HCT116 (cell line): ENCODE measurements at regions not wholly inside any gene's neighbourhood (a gene's known extent, or its start where the extent isn't known, plus 50 kb on each side); places are given as distances from the start of the nearest gene placed in this dataset.

Experiments
- ATAC-seq: fragments of 200-7000 bp; cut with Tn5 transposase; 2 replicates; pipeline ENCODE4 v1.9.1; 2020; ENCODE audit warnings: mild to moderate bottlenecking, moderate library complexity
- BruUV-seq: library from RNA; stranded (reverse); fragments of 400-500 nt; replicated peaks from 2 replicates; lab custom pipeline; 2021; lab: Mats Ljungman, UMichigan
- CTCF ChIA-PET: fragments of 300-600 bp; sonication (Branson Sonifier 250); formaldehyde crosslinking; loops from one replicate; lab custom pipeline; 2021; ENCODE audit warnings: antibody characterized with exemption; lab: Charles Lee
- POLR2A ChIA-PET: fragments of 300-600, 350-600 bp; sonication (Branson Sonifier 250); formaldehyde crosslinking; loops from one replicate; lab custom pipeline; 2021; ENCODE audit warnings: antibody characterized with exemption; lab: Charles Lee
- RAD21 ChIA-PET, 2 experiments: fragments of 300-600 bp; sonication (Branson Sonifier 250); formaldehyde crosslinking; loops; one replicate each; lab custom pipeline; 2023; ENCODE audit warnings: low total read pairs in 2 of 2; ENCODE audit not compliant: uncharacterized antibody in 2 of 2, unreplicated experiment in 2 of 2, low non-redundant PET in 1 of 2; lab: Charles Lee
- DNase-seq: peaks from one replicate; pipeline ENCODE4 v3.0.0-alpha.2; 2010; ENCODE audit warnings: low read depth, low spot score
- H2AFZ ChIP-seq: fragments of 200-600 bp; shearing (Covaris generic), sonication (generic); 2 replicates; pipeline ENCODE4 v1.6.1; 2017; ENCODE audit warnings: low read depth, mixed run types, mixed read lengths, antibody characterized with exemption, low read length; ENCODE audit not compliant: poor library complexity, severe bottlenecking
- H3K27ac ChIP-seq: 2 replicates; pipeline ENCODE4 v1.5.1; 2012; ENCODE audit warnings: low read depth, low read length
- H3K27me3 ChIP-seq: fragments of 200-600 bp; sonication (generic); 2 replicates; pipeline ENCODE4 v1.6.1; 2016; ENCODE audit warnings: mixed run types, low read length, mixed read lengths; ENCODE audit not compliant: insufficient read depth
- H3K36me3 ChIP-seq, 2 experiments: fragments of 200-500 bp in 1 of 2; fragments of 200-600 bp in 1 of 2; sonication (Bioruptor generic) in 1 of 2; sonication (generic) in 1 of 2; 2 replicates each; pipeline versions ENCODE4 v1.5.1 to v1.6.1; 2014 to 2016; ENCODE audit warnings: low read length in 2 of 2, inconsistent platforms in 1 of 2, mixed read lengths in 1 of 2, mixed run types in 1 of 2; ENCODE audit not compliant: insufficient read depth in 2 of 2, control insufficient read depth in 1 of 2
- H3K4me1 ChIP-seq, 2 experiments: fragments of 200-600 bp in 1 of 2; sonication (generic) in 1 of 2; 2 replicates each; pipeline versions ENCODE4 v1.5.1 to v1.6.1; 2012 to 2017; ENCODE audit warnings: low read length in 2 of 2, inconsistent platforms in 1 of 2, mild to moderate bottlenecking in 1 of 2, mixed read lengths in 1 of 2, mixed run types in 1 of 2, moderate library complexity in 1 of 2; ENCODE audit not compliant: insufficient read depth in 2 of 2, control insufficient read depth in 1 of 2
- H3K4me2 ChIP-seq: fragments of 200-600 bp; sonication (generic); 2 replicates; pipeline ENCODE4 v1.6.1; 2017; ENCODE audit warnings: mixed run types, low read length, mixed read lengths
- H3K4me3 ChIP-seq, 2 experiments: fragments of 200-600 bp in 1 of 2; sonication (generic) in 1 of 2; replicated peaks in 1 of 2; 2 replicates each; pipeline ENCODE4 v1.5.1; 2011 to 2016; ENCODE audit warnings: low read length in 2 of 2, control low read depth in 1 of 2, low read depth in 1 of 2, mild to moderate bottlenecking in 1 of 2, mixed read lengths in 1 of 2, mixed run types in 1 of 2
- H3K79me2 ChIP-seq: fragments of 200-600 bp; sonication (generic); 2 replicates; pipeline ENCODE4 v1.6.1; 2017; ENCODE audit warnings: mild to moderate bottlenecking, mixed run types, low read length, moderate library complexity, mixed read lengths; ENCODE audit not compliant: insufficient read depth
- H3K9ac ChIP-seq: fragments of 200-600 bp; sonication (generic); 2 replicates; pipeline ENCODE4 v1.6.1; 2016; ENCODE audit warnings: low read length, mixed read lengths
- H3K9me2 ChIP-seq: fragments of 200-600 bp; sonication (generic), shearing (Covaris generic); 2 replicates; pipeline ENCODE4 v1.6.1; 2017; ENCODE audit warnings: mixed run types, mild to moderate bottlenecking, moderate library complexity; ENCODE audit not compliant: insufficient read depth
- H3K9me3 ChIP-seq, 2 experiments: fragments of 200-500 bp in 1 of 2; fragments of 200-600 bp in 1 of 2; sonication (Bioruptor generic) in 1 of 2; sonication (generic) in 1 of 2; 2 replicates each; pipeline ENCODE4 v1.6.1; 2014 to 2017; ENCODE audit warnings: low read length in 2 of 2, mixed read lengths in 2 of 2, inconsistent platforms in 1 of 2, low read depth in 1 of 2, mild to moderate bottlenecking in 1 of 2, mixed run types in 1 of 2, moderate library complexity in 1 of 2; ENCODE audit not compliant: control insufficient read depth in 1 of 2, insufficient read depth in 1 of 2
- H4K20me1 ChIP-seq: fragments of 200-600 bp; sonication (generic), shearing (Covaris generic); 2 replicates; pipeline ENCODE4 v1.6.1; 2017; ENCODE audit warnings: mixed run types, mild to moderate bottlenecking, moderate library complexity; ENCODE audit not compliant: insufficient read depth
- CEBPB ChIP-seq: IDR thresholded peaks from 2 replicates; pipeline ENCODE4 v1.6.1; 2012; ENCODE audit warnings: low read depth
- EGR1 ChIP-seq: IDR thresholded peaks from 2 replicates; pipeline ENCODE4 v1.6.1; 2012; ENCODE audit warnings: low read depth
- ELF1 ChIP-seq: IDR thresholded peaks from 2 replicates; pipeline ENCODE4 v1.6.1; 2012; ENCODE audit warnings: low read depth, borderline replicate concordance
- EZH2 ChIP-seq: fragments of 200-600 bp; sonication (generic); IDR thresholded peaks from 2 replicates; pipeline ENCODE4 v1.6.1; 2017; ENCODE audit warnings: antibody characterized with exemption, mixed run types
- EZH2phosphoT487 ChIP-seq: fragments of 200-600 bp; IDR thresholded peaks from 2 replicates; pipeline ENCODE4 v1.6.1; 2018; ENCODE audit warnings: antibody characterized with exemption, borderline replicate concordance
- FOSL1 ChIP-seq: IDR thresholded peaks from 2 replicates; pipeline ENCODE4 v1.6.1; 2012; ENCODE audit warnings: low read depth
- JUND ChIP-seq: IDR thresholded peaks from 2 replicates; pipeline ENCODE4 v1.6.1; 2012
- POLR2A ChIP-seq: IDR thresholded peaks from 2 replicates; pipeline ENCODE4 v1.7.0; 2011; ENCODE audit warnings: borderline replicate concordance; ENCODE audit not compliant: insufficient read depth, insufficient read length; ENCODE audit errors: extremely low read depth
- POLR2AphosphoS5 ChIP-seq: IDR thresholded peaks from 2 replicates; pipeline ENCODE4 v1.6.1; 2011; ENCODE audit warnings: mild to moderate bottlenecking, low read depth, low read length, moderate library complexity
- RAD21 ChIP-seq: IDR thresholded peaks from 2 replicates; pipeline ENCODE4 v1.6.1; 2012; ENCODE audit warnings: low read depth, mild to moderate bottlenecking
- SIN3A ChIP-seq: IDR thresholded peaks from 2 replicates; pipeline ENCODE4 v1.6.1; 2012; ENCODE audit warnings: low read depth
- SP1 ChIP-seq: IDR thresholded peaks from 2 replicates; pipeline ENCODE4 v1.6.1; 2012; ENCODE audit warnings: low read depth
- TCF7L2 ChIP-seq: IDR thresholded peaks from 2 replicates; pipeline ENCODE4 v1.7.0; 2011; ENCODE audit warnings: borderline replicate concordance, inconsistent platforms; ENCODE audit not compliant: insufficient read depth, insufficient read length; ENCODE audit errors: extremely low read depth
- YY1 ChIP-seq: IDR thresholded peaks from 2 replicates; pipeline ENCODE4 v1.6.1; 2011; ENCODE audit warnings: low read length, low read depth, moderate library complexity, mild to moderate bottlenecking; ENCODE audit not compliant: insufficient replicate concordance; ENCODE audit errors: extremely low read depth
- ZFX ChIP-seq: fragments of 450-650 bp; IDR thresholded peaks from 2 replicates; pipeline ENCODE4 v1.6.1; 2017
- ZNF274 ChIP-seq: fragments of 200-500 bp; sonication (Bioruptor generic); IDR thresholded peaks from 2 replicates; pipeline ENCODE4 v1.6.1; 2014; ENCODE audit warnings: mild to moderate bottlenecking, low read depth, low read length, inconsistent platforms
- intact Hi-C: fragments of 100-400 bp; cut with micrococcal nuclease; formaldehyde crosslinking; loops from 2 replicates; pipeline ENCODE4 v1.10.0; 2022
- TF ChIP-seq, protein P1 (sequence below): IDR thresholded peaks from 2 replicates; pipeline ENCODE4 v1.6.1; 2011; ENCODE audit warnings: mild to moderate bottlenecking, low read length, moderate library complexity; ENCODE audit not compliant: insufficient replicate concordance; ENCODE audit errors: extremely low read depth
- TF ChIP-seq, protein P2 (sequence below): IDR thresholded peaks from 2 replicates; pipeline ENCODE4 v1.6.1; 2012
- TF ChIP-seq, protein P3 (sequence below), 3 experiments: fragments of 200-600 bp in 1 of 3; sonication (generic) in 1 of 3; IDR thresholded peaks in 2 of 3; conservative IDR thresholded peaks in 1 of 3; 2 replicates each; pipeline ENCODE4 v1.5.1; 2012 to 2017; ENCODE audit warnings: low read depth in 2 of 3, low read length in 2 of 3, antibody characterized with exemption in 1 of 3, borderline replicate concordance in 1 of 3, control low read depth in 1 of 3, mild to moderate bottlenecking in 1 of 3, mixed read lengths in 1 of 3, mixed run types in 1 of 3, moderate library complexity in 1 of 3; ENCODE audit not compliant: insufficient read depth in 1 of 3
- TF ChIP-seq, protein P4 (sequence below): IDR thresholded peaks from 2 replicates; pipeline ENCODE4 v1.6.1; 2012; ENCODE audit warnings: low read depth

DNA sequence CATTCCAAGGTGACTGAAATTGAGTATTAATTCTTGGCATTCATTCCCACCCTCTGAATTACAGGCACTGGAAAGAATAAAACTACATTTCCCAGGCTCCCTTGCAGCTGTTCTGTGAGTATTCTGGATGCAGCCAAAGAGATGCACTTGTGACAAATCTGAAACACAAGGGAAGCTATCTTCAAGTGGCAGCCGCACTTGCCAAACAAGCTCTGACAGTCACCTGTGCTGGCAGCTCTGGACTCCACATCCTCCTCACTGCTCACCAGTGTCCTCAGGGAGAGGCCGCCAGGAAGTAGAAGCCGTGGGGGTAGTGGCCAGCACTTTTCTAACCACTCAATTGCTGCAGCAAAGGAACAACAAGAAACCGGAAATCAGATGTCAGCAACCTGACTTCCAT, 275.0 kb downstream of the NR2F1-AS1 start:
- Histone ChIP-seq H3K9me3 (no peaks in the 10 kb centered on the region), H3K27me3 (no peaks in the 10 kb centered on the region), H3K79me2 (no peaks in the 10 kb centered on the region), H3K4me1 (peaks cover 0 to 9% of the 10 kb centered on the region in 2 experiments; a peak in 1 of 4 replicates), H3K27ac (no peak overlapping the region), H2AFZ (no peak overlapping the region), H3K9ac (no peak overlapping the region), H3K4me2 (no peak overlapping the region), H3K4me3 (no peak overlapping the region), H3K9me2 (no peaks in the 10 kb centered on the region), H3K36me3 (no peaks in the 10 kb centered on the region), H4K20me1 (no peaks in the 10 kb centered on the region)
- no TSS peak for BruUV-seq
- DNase-seq (no peak), ATAC-seq (no peak)
- ChIA-PET POLR2A (no interaction called here), RAD21 (no interaction called here), CTCF (no interaction called here)
- no peak for TF ChIP-seq ZNF274
- TF ChIP-seq TCF7L2, result no peak
- TF ChIP-seq JUND, result no peak
- TF ChIP-seq POLR2AphosphoS5, result no peak
- TF ChIP-seq, protein P1, sequence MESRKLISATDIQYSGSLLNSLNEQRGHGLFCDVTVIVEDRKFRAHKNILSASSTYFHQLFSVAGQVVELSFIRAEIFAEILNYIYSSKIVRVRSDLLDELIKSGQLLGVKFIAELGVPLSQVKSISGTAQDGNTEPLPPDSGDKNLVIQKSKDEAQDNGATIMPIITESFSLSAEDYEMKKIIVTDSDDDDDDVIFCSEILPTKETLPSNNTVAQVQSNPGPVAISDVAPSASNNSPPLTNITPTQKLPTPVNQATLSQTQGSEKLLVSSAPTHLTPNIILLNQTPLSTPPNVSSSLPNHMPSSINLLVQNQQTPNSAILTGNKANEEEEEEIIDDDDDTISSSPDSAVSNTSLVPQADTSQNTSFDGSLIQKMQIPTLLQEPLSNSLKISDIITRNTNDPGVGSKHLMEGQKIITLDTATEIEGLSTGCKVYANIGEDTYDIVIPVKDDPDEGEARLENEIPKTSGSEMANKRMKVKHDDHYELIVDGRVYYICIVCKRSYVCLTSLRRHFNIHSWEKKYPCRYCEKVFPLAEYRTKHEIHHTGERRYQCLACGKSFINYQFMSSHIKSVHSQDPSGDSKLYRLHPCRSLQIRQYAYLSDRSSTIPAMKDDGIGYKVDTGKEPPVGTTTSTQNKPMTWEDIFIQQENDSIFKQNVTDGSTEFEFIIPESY, result no peak
- TF ChIP-seq CEBPB, result no peak
- TF ChIP-seq, protein P2, sequence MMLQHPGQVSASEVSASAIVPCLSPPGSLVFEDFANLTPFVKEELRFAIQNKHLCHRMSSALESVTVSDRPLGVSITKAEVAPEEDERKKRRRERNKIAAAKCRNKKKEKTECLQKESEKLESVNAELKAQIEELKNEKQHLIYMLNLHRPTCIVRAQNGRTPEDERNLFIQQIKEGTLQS, result no peak
- TF ChIP-seq EGR1, result no peak
- TF ChIP-seq EZH2, result no peak
- no peak for TF ChIP-seq YY1
- no peak for TF ChIP-seq POLR2A
- no peak for TF ChIP-seq ZFX
- no peak for TF ChIP-seq EZH2phosphoT487
- TF ChIP-seq, protein P3, sequence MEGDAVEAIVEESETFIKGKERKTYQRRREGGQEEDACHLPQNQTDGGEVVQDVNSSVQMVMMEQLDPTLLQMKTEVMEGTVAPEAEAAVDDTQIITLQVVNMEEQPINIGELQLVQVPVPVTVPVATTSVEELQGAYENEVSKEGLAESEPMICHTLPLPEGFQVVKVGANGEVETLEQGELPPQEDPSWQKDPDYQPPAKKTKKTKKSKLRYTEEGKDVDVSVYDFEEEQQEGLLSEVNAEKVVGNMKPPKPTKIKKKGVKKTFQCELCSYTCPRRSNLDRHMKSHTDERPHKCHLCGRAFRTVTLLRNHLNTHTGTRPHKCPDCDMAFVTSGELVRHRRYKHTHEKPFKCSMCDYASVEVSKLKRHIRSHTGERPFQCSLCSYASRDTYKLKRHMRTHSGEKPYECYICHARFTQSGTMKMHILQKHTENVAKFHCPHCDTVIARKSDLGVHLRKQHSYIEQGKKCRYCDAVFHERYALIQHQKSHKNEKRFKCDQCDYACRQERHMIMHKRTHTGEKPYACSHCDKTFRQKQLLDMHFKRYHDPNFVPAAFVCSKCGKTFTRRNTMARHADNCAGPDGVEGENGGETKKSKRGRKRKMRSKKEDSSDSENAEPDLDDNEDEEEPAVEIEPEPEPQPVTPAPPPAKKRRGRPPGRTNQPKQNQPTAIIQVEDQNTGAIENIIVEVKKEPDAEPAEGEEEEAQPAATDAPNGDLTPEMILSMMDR (IDR thresholded peaks at IDR 0.05 in 2 of 3, conservative IDR thresholded peaks at IDR 0.05 in 1 of 3; ENCODE audit: borderline replicate concordance in 1 of 3, insufficient read depth in 1 of 3, low read depth in 2 of 3, low read length in 2 of 3), result no peak
- TF ChIP-seq RAD21, result no peak
- TF ChIP-seq SIN3A, result no peak
- TF ChIP-seq ELF1, result no peak
- TF ChIP-seq, protein P4, sequence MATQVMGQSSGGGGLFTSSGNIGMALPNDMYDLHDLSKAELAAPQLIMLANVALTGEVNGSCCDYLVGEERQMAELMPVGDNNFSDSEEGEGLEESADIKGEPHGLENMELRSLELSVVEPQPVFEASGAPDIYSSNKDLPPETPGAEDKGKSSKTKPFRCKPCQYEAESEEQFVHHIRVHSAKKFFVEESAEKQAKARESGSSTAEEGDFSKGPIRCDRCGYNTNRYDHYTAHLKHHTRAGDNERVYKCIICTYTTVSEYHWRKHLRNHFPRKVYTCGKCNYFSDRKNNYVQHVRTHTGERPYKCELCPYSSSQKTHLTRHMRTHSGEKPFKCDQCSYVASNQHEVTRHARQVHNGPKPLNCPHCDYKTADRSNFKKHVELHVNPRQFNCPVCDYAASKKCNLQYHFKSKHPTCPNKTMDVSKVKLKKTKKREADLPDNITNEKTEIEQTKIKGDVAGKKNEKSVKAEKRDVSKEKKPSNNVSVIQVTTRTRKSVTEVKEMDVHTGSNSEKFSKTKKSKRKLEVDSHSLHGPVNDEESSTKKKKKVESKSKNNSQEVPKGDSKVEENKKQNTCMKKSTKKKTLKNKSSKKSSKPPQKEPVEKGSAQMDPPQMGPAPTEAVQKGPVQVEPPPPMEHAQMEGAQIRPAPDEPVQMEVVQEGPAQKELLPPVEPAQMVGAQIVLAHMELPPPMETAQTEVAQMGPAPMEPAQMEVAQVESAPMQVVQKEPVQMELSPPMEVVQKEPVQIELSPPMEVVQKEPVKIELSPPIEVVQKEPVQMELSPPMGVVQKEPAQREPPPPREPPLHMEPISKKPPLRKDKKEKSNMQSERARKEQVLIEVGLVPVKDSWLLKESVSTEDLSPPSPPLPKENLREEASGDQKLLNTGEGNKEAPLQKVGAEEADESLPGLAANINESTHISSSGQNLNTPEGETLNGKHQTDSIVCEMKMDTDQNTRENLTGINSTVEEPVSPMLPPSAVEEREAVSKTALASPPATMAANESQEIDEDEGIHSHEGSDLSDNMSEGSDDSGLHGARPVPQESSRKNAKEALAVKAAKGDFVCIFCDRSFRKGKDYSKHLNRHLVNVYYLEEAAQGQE, result no peak
- TF ChIP-seq FOSL1, result no peak
- no peak for TF ChIP-seq SP1
- intact Hi-C loops, result no loop called here
